Mucosa of rectum (tissue), 2 donors: ENCODE measurements at regions not wholly inside any gene's neighbourhood (a gene's known extent, or its start where the extent isn't known, plus 50 kb on each side); places are given as distances from the start of the nearest gene placed in this dataset.

Experiments
- H3K27ac ChIP-seq, 2 donors: one replicate each; pipeline ENCODE4 v1.7.0; 2013; ENCODE audit warnings: inconsistent platforms in 2 of 2, low read depth in 2 of 2, low read length in 2 of 2
- H3K27me3 ChIP-seq, 2 donors: one replicate each; pipeline ENCODE4 v1.7.0; 2013; ENCODE audit warnings: low read length in 2 of 2; ENCODE audit not compliant: control insufficient read depth in 2 of 2, insufficient read depth in 2 of 2
- H3K36me3 ChIP-seq, 2 donors: one replicate each; pipeline ENCODE4 v1.7.0; 2013; ENCODE audit warnings: low read length in 2 of 2; ENCODE audit not compliant: control insufficient read depth in 2 of 2, insufficient read depth in 2 of 2
- H3K4me1 ChIP-seq, 2 donors: one replicate each; pipeline ENCODE4 v1.7.0; 2013; ENCODE audit warnings: low read length in 2 of 2, mild to moderate bottlenecking in 1 of 2; ENCODE audit not compliant: control insufficient read depth in 2 of 2, insufficient read depth in 2 of 2
- H3K4me3 ChIP-seq, 2 donors: one replicate each; pipeline ENCODE4 v1.7.0; 2013; ENCODE audit warnings: low read length in 2 of 2
- H3K9ac ChIP-seq, 2 donors: one replicate each; pipeline ENCODE4 v1.7.0; 2013; ENCODE audit warnings: low read length in 2 of 2, low read depth in 1 of 2, mild to moderate bottlenecking in 1 of 2
- H3K9me3 ChIP-seq, 2 donors: one replicate each; pipeline ENCODE4 v1.7.0; 2013; ENCODE audit warnings: low read length in 2 of 2; ENCODE audit not compliant: control insufficient read depth in 2 of 2
- donor health status: healthy.
- donor health status: Normal muscosa, but diverticular disease.

DNA sequence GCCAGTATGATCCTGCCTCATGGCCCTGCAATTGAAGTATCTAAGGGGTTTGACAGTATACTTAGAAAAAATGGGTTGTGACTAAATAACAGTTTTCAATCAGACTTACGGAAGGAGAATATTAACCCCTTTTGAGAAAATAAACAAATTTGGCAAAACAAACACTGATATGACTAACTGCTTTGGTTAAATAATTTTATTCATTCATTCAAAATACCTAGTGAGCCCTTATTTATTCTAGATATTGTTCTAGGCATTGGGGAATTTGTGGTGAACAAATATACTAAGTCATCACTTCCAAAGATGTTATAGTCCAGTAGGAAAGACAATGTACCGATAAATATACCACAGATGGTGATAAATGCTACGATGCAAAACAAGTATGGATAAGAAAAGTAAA lies 358.7 kb downstream of the TGFB2 start:
- Histone ChIP-seq H3K4me3 (no peak overlapping the region), H3K9ac (no peak overlapping the region), H3K4me1 (no peaks in the 10 kb centered on the region), H3K36me3 (no peaks in the 10 kb centered on the region), H3K9me3 (no peaks in the 10 kb centered on the region), H3K27ac (no peak overlapping the region), H3K27me3 (no peaks in the 10 kb centered on the region)

DNA sequence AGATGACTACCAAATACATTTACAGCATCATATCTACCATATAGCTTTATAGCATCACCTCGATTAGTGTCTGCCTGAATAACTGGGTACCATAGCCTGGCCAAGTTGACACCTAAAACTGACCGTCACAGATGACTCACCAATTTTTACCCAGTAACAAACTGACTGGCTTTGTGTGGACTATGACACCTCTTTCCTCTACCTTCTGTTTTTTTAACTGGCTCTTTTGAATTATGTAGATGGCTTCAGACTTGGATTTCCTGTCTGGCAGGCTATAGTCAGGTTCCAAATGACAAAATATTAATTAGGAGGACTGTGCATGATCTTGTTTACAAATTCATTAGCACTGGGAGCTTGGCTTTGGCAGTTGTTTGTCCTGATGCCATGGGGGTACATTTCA lies 360.3 kb downstream of the TGFB2 start:
- Histone ChIP-seq H3K9me3 (no peaks in the 10 kb centered on the region), H3K4me1 (no peaks in the 10 kb centered on the region), H3K27ac (no peak overlapping the region), H3K9ac (no peak overlapping the region), H3K27me3 (no peaks in the 10 kb centered on the region), H3K4me3 (no peak overlapping the region), H3K36me3 (no peaks in the 10 kb centered on the region)

DNA sequence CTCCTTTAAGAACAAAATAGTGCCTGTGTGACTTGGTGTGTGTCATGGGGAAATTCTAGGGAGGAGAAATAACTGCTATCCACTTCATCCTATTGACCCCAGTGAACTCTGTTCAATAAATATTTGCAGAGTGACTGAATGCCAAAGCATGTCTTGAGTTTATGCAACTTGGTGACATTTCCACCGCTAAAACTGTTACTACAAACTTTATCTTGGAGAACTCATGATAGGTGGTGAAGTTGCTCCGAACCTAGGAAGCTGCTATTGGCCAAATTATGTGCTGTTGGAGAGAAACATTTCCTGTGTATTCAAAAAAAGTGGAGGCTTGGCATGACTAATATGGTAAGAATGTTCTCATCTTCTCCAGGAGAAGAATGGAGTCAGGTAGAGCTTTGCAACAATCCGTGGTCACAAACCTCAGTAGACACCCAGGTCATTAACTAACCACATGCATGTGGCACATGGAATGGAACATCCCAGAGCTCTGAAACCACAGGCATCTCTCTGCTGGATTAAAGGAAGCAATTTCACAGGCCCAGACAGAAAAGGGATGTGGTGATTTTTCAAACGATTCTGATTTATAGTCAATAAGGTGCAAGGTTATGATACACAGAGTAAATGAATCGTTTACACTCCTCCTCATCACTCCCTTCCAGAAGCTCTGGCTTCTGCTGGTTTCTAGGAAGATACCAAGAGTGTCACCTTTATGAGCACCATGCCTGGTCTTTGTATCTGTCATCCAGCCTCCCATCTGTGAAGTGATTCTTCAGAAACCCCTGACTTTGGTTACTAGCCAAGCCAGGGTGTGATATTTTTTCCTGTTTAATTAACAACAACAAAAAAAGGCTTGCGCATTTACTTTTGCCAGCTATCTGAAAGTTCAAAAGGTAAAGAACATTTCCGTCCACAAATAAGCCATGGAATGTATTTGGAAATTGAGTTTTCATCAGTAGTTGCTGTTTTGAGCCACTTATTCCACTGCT lies 361.1 kb downstream of the TGFB2 start:
- Histone ChIP-seq H3K9me3 (no peaks in the 10 kb centered on the region), H3K4me3 (no peak overlapping the region), H3K4me1 (no peaks in the 10 kb centered on the region), H3K9ac (no peak overlapping the region), H3K36me3 (no peaks in the 10 kb centered on the region), H3K27me3 (no peaks in the 10 kb centered on the region), H3K27ac (no peak overlapping the region)

DNA sequence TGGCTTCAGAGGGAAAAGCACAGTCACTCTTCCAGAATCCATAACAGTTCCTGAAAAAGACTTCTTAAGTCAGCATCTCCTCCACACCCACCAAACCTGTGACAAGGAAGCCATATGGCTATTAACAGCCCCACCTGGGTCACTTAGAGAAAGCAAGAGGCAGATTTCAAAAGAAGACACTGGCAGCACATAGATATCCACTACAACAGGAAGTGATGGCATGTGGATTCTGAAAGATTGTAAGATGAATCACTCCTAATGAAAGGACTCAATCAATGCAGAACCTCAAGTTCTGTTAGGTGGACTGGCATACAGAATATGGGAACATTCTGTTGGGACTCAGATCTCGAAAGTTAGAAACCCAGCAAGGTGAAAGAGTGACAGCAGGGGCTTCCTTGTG lies 365.9 kb downstream of the TGFB2 start:
- Histone ChIP-seq H3K4me3 (no peak overlapping the region), H3K36me3 (no peaks in the 10 kb centered on the region), H3K9ac (no peak overlapping the region), H3K27ac (no peak overlapping the region), H3K27me3 (no peaks in the 10 kb centered on the region), H3K4me1 (no peaks in the 10 kb centered on the region), H3K9me3 (peaks cover 0 to 2% of the 10 kb centered on the region in 2 donors)

DNA sequence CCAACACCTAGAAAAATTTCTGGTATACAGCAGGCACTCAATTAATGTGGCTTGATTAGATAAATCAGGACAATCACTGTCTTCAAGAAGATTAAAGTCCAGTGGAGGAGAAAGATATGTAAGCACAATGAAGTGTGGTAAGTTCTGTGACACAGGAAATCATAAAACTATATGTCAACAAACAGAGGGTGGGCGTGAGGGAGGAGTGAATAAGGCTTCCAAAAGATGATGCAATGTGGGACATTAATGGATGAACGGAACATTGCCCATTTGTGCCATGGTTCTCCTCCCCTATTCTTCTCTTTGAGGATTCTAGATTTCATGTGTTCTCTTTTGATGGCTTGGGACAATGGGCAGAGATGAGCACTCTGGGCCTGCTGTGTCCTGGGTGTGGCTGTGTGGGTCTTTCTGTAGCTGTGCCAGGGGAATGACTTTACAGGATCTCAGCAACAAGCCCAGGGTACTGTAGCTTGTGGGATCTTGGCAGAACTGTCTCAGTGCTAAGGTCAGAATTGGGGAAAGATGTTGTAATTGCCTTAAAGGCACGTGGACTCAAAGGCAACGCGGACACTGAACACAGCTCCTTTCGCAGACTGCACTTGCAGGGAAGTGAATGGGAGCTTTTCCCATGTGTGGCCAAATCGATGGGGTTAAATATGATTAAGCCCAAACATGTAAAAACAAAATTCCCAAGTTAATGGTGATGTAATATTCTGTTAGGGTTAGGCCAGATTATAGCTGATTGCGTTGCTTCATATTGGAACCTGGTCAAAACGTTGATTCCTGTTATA lies 366.9 kb downstream of the TGFB2 start:
- Histone ChIP-seq H3K4me1 (no peaks in the 10 kb centered on the region), H3K4me3 (no peak overlapping the region), H3K9me3 (peaks cover 0 to 2% of the 10 kb centered on the region in 2 donors), H3K9ac (no peak overlapping the region), H3K27ac (no peak overlapping the region), H3K36me3 (no peaks in the 10 kb centered on the region), H3K27me3 (no peaks in the 10 kb centered on the region)

DNA sequence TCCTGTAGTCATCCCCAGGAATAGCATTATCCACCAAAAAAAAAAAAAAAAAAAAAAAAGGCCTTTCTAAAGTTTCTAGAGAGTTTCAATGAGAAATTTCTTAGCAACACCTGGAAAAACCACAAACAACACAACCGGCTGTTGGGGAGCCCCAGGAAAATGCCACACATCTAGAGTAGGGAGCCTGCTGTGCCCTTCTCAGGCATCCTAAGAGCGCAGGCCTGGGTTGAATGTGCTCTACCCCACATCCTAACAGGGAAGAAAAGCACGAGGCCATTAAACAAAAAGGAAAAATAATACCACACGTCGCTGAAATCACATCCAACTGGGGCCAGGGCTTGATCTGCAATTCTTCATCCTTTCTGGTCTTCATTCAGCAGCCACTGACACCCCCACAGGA lies 367.5 kb downstream of the TGFB2 start:
- Histone ChIP-seq H3K27me3 (no peaks in the 10 kb centered on the region), H3K9me3 (peaks cover 0 to 2% of the 10 kb centered on the region in 2 donors), H3K27ac (no peak overlapping the region), H3K4me3 (no peak overlapping the region), H3K4me1 (no peaks in the 10 kb centered on the region), H3K9ac (no peak overlapping the region), H3K36me3 (no peaks in the 10 kb centered on the region)

DNA sequence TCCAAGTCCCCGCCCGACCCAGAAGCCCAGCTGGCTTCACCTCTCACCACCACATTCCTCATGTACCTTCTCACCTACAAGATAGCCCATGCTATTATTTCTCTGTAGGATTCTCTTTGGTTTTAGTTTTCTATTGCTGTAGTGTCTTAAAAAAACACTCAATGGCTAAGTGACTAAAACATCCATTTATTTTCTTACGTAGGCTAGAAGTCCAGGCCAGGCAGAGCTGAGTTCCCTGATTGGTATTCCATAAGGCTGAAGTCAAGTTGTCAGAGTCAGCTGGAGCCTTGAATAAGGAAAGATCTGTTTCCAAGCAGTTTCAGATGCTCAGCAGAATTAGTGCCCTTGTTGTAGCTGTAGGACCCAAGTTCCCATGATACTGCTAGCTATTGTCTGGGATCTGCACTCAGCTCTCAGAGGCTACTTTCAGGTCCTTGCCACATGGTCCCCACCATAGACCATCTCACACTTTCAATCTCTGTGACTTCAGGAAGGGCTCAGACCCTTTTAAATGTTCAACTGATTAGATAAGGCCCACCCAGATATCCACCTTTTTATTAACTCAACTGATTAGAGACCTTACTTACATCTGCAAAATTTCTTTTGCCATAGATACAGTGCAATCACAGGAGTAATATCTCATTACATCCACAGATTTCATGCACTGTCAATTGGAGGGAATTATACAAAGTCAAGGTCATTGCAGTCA lies 371.0 kb downstream of the TGFB2 start:
- Histone ChIP-seq H3K27me3 (no peaks in the 10 kb centered on the region), H3K36me3 (no peaks in the 10 kb centered on the region), H3K27ac (no peak overlapping the region), H3K4me1 (no peaks in the 10 kb centered on the region), H3K9me3 (peaks cover 0 to 2% of the 10 kb centered on the region in 2 donors), H3K9ac (no peak overlapping the region), H3K4me3 (no peak overlapping the region)

DNA sequence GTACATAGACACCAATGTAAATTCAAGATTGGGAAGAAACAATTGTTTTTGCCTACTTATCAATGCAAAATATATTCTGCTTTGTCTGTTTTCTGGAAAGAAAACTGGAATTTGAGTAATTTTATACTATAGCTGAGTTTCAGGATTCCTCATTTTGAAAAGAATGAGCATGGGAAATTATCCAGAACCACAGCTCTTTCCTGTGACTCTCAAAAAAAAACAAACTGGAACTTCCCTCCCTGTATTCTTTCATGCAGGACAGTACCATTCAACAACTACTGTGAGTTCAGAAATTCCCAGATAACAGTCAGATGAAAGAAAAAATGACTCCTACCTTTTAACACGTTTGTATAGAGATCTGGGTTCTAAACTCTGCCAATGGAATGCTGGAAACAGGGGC lies 372.4 kb downstream of the TGFB2 start:
- Histone ChIP-seq H3K36me3 (no peaks in the 10 kb centered on the region), H3K27ac (no peak overlapping the region), H3K27me3 (no peaks in the 10 kb centered on the region), H3K4me1 (no peaks in the 10 kb centered on the region), H3K9ac (no peak overlapping the region), H3K9me3 (no peaks in the 10 kb centered on the region), H3K4me3 (no peak overlapping the region)

DNA sequence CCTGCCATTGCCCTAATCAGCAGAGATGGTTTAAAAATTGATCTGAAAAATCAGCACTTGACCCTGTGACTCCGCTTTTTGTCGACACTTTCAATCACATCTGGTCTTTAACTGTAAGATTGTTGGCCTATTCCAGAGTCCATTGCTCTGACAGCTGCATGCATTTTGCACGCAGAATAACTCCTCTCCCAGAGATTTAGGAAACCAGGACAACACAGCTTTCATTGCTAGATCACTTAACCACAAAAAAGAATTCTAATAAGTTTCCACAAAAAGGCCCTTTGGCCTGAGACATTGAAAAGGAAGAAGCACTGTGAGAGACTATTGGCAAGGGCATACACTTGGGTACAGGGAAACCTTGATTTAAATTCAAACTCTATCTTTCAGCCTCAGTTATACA lies 373.1 kb downstream of the TGFB2 start:
- H3K4me3 ChIP-seq = no peak overlapping the region
- no peak overlapping the region for H3K27ac ChIP-seq
- no peaks in the 10 kb centered on the region for H3K36me3 ChIP-seq
- no peaks in the 10 kb centered on the region for H3K9me3 ChIP-seq
- no peaks in the 10 kb centered on the region for H3K4me1 ChIP-seq
- H3K27me3 ChIP-seq = no peaks in the 10 kb centered on the region
- H3K9ac ChIP-seq = no peak overlapping the region

DNA sequence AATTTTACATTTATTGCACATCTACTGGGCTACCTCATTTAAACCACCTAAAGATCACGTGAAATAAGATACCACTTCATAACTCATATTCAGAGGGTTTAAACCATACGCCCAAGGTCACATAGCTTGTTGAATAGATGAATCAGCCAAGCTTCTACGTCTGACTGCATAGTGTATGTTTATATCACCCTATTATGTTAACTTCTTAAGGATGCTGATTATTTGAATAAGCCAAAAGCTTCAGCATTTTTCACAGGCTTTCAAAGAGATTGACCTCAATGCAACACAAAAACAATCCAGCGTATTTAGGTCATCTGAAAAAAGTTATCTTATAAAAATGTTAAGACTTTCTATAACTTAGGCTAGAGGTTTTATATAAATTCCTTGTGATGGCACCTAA lies 373.8 kb downstream of the TGFB2 start:
- Histone ChIP-seq H3K36me3 (no peaks in the 10 kb centered on the region), H3K4me3 (no peak overlapping the region), H3K27me3 (no peaks in the 10 kb centered on the region), H3K9me3 (no peaks in the 10 kb centered on the region), H3K27ac (no peak overlapping the region), H3K9ac (no peak overlapping the region), H3K4me1 (no peaks in the 10 kb centered on the region)
